Natural killer cell (primary cell): ENCODE measurements at regions not wholly inside any gene's neighbourhood (a gene's known extent, or its start where the extent isn't known, plus 50 kb on each side); places are given as distances from the start of the nearest gene placed in this dataset.

Experiments
- ATAC-seq, 3 donors: fragments of 150-1000 bp in 2 of 3; fragments of 200-7000 bp in 1 of 3; cut with Tn5 transposase; 1 replicate in 1 of 3; 2 replicates in 2 of 3; pipeline ENCODE4 v1.10.0; 2021; ENCODE audit warnings: mild to moderate bottlenecking in 2 of 3, moderate library complexity in 2 of 3
- DNase-seq, 2 donors: peaks; one replicate each; pipeline versions ENCODE4 v3.0.0 to v3.0.0-alpha.2; 2013 to 2021; ENCODE audit warnings: mixed read lengths in 1 of 2
- H3K27ac ChIP-seq: one replicate; pipeline ENCODE4 v1.5.1; 2013; ENCODE audit warnings: mild to moderate bottlenecking, low read length
- H3K27me3 ChIP-seq: one replicate; pipeline ENCODE4 v1.6.1; 2013; ENCODE audit warnings: low read length; ENCODE audit not compliant: control insufficient read depth, insufficient read depth
- H3K36me3 ChIP-seq: one replicate; pipeline ENCODE4 v1.6.1; 2013; ENCODE audit warnings: low read length; ENCODE audit not compliant: control insufficient read depth, insufficient read depth
- H3K4me1 ChIP-seq: one replicate; pipeline ENCODE4 v1.6.1; 2013; ENCODE audit warnings: low read length; ENCODE audit not compliant: control insufficient read depth, insufficient read depth
- H3K4me3 ChIP-seq: one replicate; pipeline ENCODE4 v1.5.1; 2013; ENCODE audit warnings: low read length
- H3K9me3 ChIP-seq: one replicate; pipeline ENCODE4 v1.6.1; 2013; ENCODE audit warnings: low read length; ENCODE audit not compliant: control insufficient read depth, insufficient read depth
- H3K27ac Mint-ChIP-seq, 2 donors: one replicate each; pipeline ENCODE4 v1.8.0; 2022; ENCODE audit warnings: mild to moderate bottlenecking in 2 of 2, mixed read lengths in 2 of 2, moderate library complexity in 1 of 2
- H3K27me3 Mint-ChIP-seq, 2 donors: one replicate each; pipeline ENCODE4 v1.8.0; 2022; ENCODE audit warnings: low read depth in 2 of 2, mixed read lengths in 2 of 2
- H3K36me3 Mint-ChIP-seq: one replicate; pipeline ENCODE4 v1.8.0; 2022; ENCODE audit warnings: mixed read lengths
- H3K4me1 Mint-ChIP-seq, 2 donors: one replicate each; pipeline ENCODE4 v1.8.0; 2022; ENCODE audit warnings: mixed read lengths in 2 of 2
- H3K4me3 Mint-ChIP-seq: one replicate; pipeline ENCODE4 v1.8.0; 2022; ENCODE audit warnings: mild to moderate bottlenecking, moderate library complexity, mixed read lengths
- H3K9me3 Mint-ChIP-seq, 2 donors: one replicate each; pipeline ENCODE4 v1.8.0; 2022; ENCODE audit warnings: mixed read lengths in 2 of 2
- CTCF ChIP-seq: fragments of 200-600 bp; IDR thresholded peaks from one replicate; pipeline ENCODE4 v1.8.0; 2022; ENCODE audit warnings: antibody characterized with exemption
- WGBS: methylation state at CpG from one replicate; pipeline ENCODE4 v1.1.7; 2013; ENCODE audit warnings: missing lambda C conversion rate; ENCODE audit not compliant: insufficient coverage; 5-methylcytosine and 5-hydroxymethylcytosine counted together
- intact Hi-C: fragments of 100-400 bp; cut with micrococcal nuclease; formaldehyde crosslinking; loops from one replicate; pipeline ENCODE4 v1.14.2; 2022

- no peaks in the 10 kb centered on the region for H3K27me3 ChIP-seq
- Mint-ChIP-seq H3K36me3 (no peaks in the 10 kb centered on the region), H3K27ac (no peak overlapping the region), H3K4me3 (no peak overlapping the region), H3K27me3 (no peaks in the 10 kb centered on the region), H3K4me1 (no peaks in the 10 kb centered on the region), H3K9me3 (peaks cover 2 to 3% of the 10 kb centered on the region in 2 donors)
- ATAC-seq (no peak), DNase-seq (no peak)
- no peak overlapping the region for H3K4me3 ChIP-seq
- no peak overlapping the region for H3K27ac ChIP-seq
- no peak for TF ChIP-seq CTCF
- H3K36me3 ChIP-seq = no peaks in the 10 kb centered on the region
- no peaks in the 10 kb centered on the region for H3K9me3 ChIP-seq
- H3K4me1 ChIP-seq = no peaks in the 10 kb centered on the region
- intact Hi-C loops = no loop called here
- no CpG with 5 or more reads among the region's 1 CpG for WGBS
Measured at GRCh38 chr11:82601711-82602110, 132.0 kb downstream of the FAM181B start.

DNA sequence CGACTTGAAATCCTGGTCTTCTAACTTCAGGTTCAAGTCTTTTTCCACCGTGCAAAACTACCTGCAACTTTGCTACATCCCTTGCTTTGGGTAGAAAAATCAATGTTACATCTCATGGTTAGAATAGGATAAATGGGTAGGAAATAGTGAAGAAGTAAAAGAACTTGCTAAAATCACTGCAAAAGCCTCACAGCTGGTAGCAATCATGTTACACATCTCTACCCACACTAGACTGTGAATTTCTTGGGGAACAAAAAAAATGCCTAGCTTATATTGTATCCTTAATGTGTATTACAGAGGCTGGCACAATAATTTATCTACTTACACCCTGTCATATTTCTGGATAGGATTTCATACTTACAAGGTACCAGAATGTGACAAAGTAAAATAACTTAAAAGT is 133.8 kb downstream of the FAM181B start:
- intact Hi-C loops = no loop called here
- no peak for TF ChIP-seq CTCF
- Mint-ChIP-seq H3K9me3 (peaks cover 2 to 3% of the 10 kb centered on the region in 2 donors), H3K36me3 (no peaks in the 10 kb centered on the region), H3K27me3 (no peaks in the 10 kb centered on the region), H3K4me1 (no peaks in the 10 kb centered on the region), H3K27ac (no peak overlapping the region), H3K4me3 (no peak overlapping the region)
- Histone ChIP-seq H3K4me3 (no peak overlapping the region), H3K27ac (no peak overlapping the region), H3K36me3 (no peaks in the 10 kb centered on the region), H3K4me1 (no peaks in the 10 kb centered on the region), H3K27me3 (no peaks in the 10 kb centered on the region), H3K9me3 (no peaks in the 10 kb centered on the region)
- 44% methylated on average over 1 of the region's 2 CpGs for WGBS
- ATAC-seq = no peak
- no peak for DNase-seq

DNA sequence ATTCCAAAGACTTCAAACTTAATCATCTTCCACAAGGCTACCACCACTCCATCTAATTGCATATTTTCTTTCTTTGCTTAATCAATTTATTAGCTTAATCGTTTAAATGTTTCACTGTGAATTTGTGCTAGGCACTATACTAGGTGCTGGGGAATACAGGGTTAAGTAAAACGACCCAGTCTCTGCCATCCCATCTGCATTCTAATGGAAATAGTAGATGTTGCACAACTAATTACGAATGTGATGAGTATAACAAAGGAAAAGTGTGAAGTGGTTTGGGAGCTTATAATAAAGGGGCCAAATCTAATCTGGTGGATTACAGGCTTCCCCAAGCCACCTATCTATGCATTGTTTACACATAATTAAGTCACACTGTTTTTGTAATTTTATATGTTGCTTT is 147.1 kb downstream of the FAM181B start:
- H3K36me3 Mint-ChIP-seq = no peaks in the 10 kb centered on the region
- no peak overlapping the region for H3K27ac ChIP-seq
- H3K9me3 ChIP-seq = no peaks in the 10 kb centered on the region
- no peaks in the 10 kb centered on the region for H3K27me3 ChIP-seq
- H3K9me3 Mint-ChIP-seq = peaks cover 8 to 10% of the 10 kb centered on the region in 2 donors
- no peaks in the 10 kb centered on the region for H3K4me1 Mint-ChIP-seq
- no peak overlapping the region for H3K27ac Mint-ChIP-seq
- no peak for TF ChIP-seq CTCF
- no peaks in the 10 kb centered on the region for H3K36me3 ChIP-seq
- no peaks in the 10 kb centered on the region for H3K4me1 ChIP-seq
- 64% methylated on average over 2 of the region's 3 CpGs for WGBS
- DNase-seq (no peak), ATAC-seq (no peak)
- no peak overlapping the region for H3K4me3 ChIP-seq
- no peaks in the 10 kb centered on the region for H3K27me3 Mint-ChIP-seq
- H3K4me3 Mint-ChIP-seq = no peak overlapping the region
- intact Hi-C loops = no loop called here

DNA sequence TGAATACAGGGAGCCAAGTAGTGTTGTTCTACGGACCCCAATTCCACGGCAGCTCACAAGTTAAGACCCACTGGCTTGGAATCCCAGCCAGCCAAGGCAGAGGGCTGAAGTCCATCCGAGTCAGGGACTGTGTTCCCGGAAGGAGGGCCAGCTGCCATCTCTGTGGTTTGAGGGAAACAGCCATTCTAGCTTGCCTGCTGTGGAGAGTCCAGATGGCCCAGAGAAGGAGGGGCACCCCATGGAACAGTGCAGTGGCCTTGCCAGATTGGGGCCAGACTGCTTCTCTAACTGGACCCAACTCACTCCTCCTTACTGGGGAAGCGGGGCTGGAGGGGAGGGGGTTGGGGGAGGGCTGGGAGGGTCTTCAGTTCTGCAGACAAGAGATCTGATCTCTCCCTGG is 156.4 kb downstream of the FAM181B start:
- peaks cover 10 to 11% of the 10 kb centered on the region in 2 donors for H3K9me3 Mint-ChIP-seq
- H3K36me3 ChIP-seq = no peaks in the 10 kb centered on the region
- H3K4me3 Mint-ChIP-seq = no peak overlapping the region
- H3K4me3 ChIP-seq = no peak overlapping the region
- no peak overlapping the region for H3K27ac ChIP-seq
- no peak for TF ChIP-seq CTCF
- peaks cover 6% of the 10 kb centered on the region for H3K9me3 ChIP-seq
- DNase-seq (no peak), ATAC-seq (no peak)
- no peaks in the 10 kb centered on the region for H3K27me3 ChIP-seq
- no peaks in the 10 kb centered on the region for H3K4me1 Mint-ChIP-seq
- intact Hi-C loops = no loop called here
- no peak overlapping the region for H3K27ac Mint-ChIP-seq
- H3K4me1 ChIP-seq = no peaks in the 10 kb centered on the region
- no peaks in the 10 kb centered on the region for H3K27me3 Mint-ChIP-seq
- whole genome bisulfite sequencing = 79% methylated on average over 4 of the region's 5 CpGs
- no peaks in the 10 kb centered on the region for H3K36me3 Mint-ChIP-seq
